HG02852 (cell line): ENCODE measurements at regions not wholly inside any gene's neighbourhood (a gene's known extent, or its start where the extent isn't known, plus 50 kb on each side); places are given as distances from the start of the nearest gene placed in this dataset.

ENCODE experiments used
- ATAC-seq: cut with Tn5 transposase; IDR thresholded peaks from one replicate; pipeline ENCODE4 v1.9.1; 2021; ENCODE audit warnings: mild to moderate bottlenecking, moderate library complexity; ENCODE audit not compliant: unreplicated experiment

GRCh38 chr11:36724742-36725385 is 126.8 kb upstream of the RAG2 start:
- peak; percentile 86 for ATAC-seq

- no peak for ATAC-seq
Observed at GRCh38 chr11:36722421-36722820, 124.4 kb upstream of the RAG2 start.

- ATAC-seq, result no peak
Observed at GRCh38 chr11:36719358-36720107, 121.5 kb upstream of the RAG2 start.

GRCh38 chr11:36718451-36718850 is 120.4 kb upstream of the RAG2 start:
- ATAC-seq, result no peak

GRCh38 chr11:36713715-36714114 is 115.7 kb upstream of the RAG2 start:
- no peak for ATAC-seq

GRCh38 chr11:36711104-36711825 is 113.2 kb upstream of the RAG2 start:
- ATAC-seq, result no peak
